Kidney (tissue), 13 donors: ENCODE measurements at regions not wholly inside any gene's neighbourhood (a gene's known extent, or its start where the extent isn't known, plus 50 kb on each side); places are given as distances from the start of the nearest gene placed in this dataset.

ENCODE experiments used
- DNase-seq, 5 donors: peaks; one replicate each; pipeline ENCODE4 v3.0.0-alpha.2; 2013 to 2020
- FAIRE-seq: peaks from 2 replicates; lab custom pipeline; 2012; peaks lifted over from hg19 to GRCh38; lab: Jason Lieb, UNC
- H3K27ac ChIP-seq, 2 donors: one replicate each; pipeline ENCODE4 v1.7.0; 2013; ENCODE audit warnings: low read depth in 2 of 2, low read length in 2 of 2, inconsistent platforms in 1 of 2
- H3K27me3 ChIP-seq: one replicate; pipeline ENCODE4 v1.7.1; 2013; ENCODE audit warnings: low read length, inconsistent platforms; ENCODE audit not compliant: control insufficient read depth, insufficient read depth
- H3K36me3 ChIP-seq, 3 donors: one replicate each; pipeline versions ENCODE4 v1.7.0 to v1.7.1; 2013; ENCODE audit warnings: low read length in 3 of 3, control low read depth in 1 of 3, inconsistent platforms in 1 of 3; ENCODE audit not compliant: insufficient read depth in 3 of 3, control insufficient read depth in 2 of 3
- H3K4me1 ChIP-seq, 3 donors: one replicate each; pipeline versions ENCODE4 v1.7.0 to v1.7.1; 2013; ENCODE audit warnings: low read length in 3 of 3, inconsistent platforms in 1 of 3, low read depth in 1 of 3; ENCODE audit not compliant: control insufficient read depth in 2 of 3, insufficient read depth in 2 of 3
- H3K4me3 ChIP-seq, 3 donors: one replicate each; pipeline versions ENCODE4 v1.7.0 to v1.8.1; 2013; ENCODE audit warnings: low read length in 3 of 3, control low read depth in 1 of 3, inconsistent platforms in 1 of 3
- H3K9ac ChIP-seq, 3 donors: one replicate each; pipeline versions ENCODE4 v1.7.0 to v1.7.1; 2013; ENCODE audit warnings: low read length in 3 of 3, control low read depth in 1 of 3, inconsistent platforms in 1 of 3
- H3K9me3 ChIP-seq, 3 donors: one replicate each; pipeline versions ENCODE4 v1.7.0 to v1.7.1; 2013; ENCODE audit warnings: low read length in 3 of 3, control low read depth in 1 of 3, inconsistent platforms in 1 of 3; ENCODE audit not compliant: control insufficient read depth in 2 of 3, insufficient read depth in 1 of 3
- CTCF ChIP-seq: IDR thresholded peaks from 3 replicates; pipeline ENCODE4 v1.5.1; 2012; ENCODE audit warnings: mild to moderate bottlenecking, moderate library complexity, borderline replicate concordance; ENCODE audit not compliant: insufficient read depth; ENCODE audit errors: extremely low read depth
- intact Hi-C: fragments of 100-400 bp; cut with DNase I; formaldehyde crosslinking; loops from one replicate; pipeline ENCODE4 v1.11.1; 2022
- donor health status: control.
- donor health status: control.
- donor health status: control.
- donor health status: control.
- donor health status: control.
- donor health status: DM: yes; HTN: yes; CAD: no.
- donor health status: Normal renal cell carcinoma (clear cell type).

GRCh38 chr3:106170636-106171035, 301.8 kb upstream of the CBLB start:
- Histone ChIP-seq H3K27ac (no peak overlapping the region), H3K27me3 (no peaks in the 10 kb centered on the region), H3K4me1 (no peaks in the 10 kb centered on the region), H3K4me3 (no peak overlapping the region), H3K36me3 (no peaks in the 10 kb centered on the region), H3K9me3 (no peaks in the 10 kb centered on the region), H3K9ac (no peak overlapping the region)
- intact Hi-C loops = no loop called here
- FAIRE-seq (no peak), DNase-seq (peak in 2 of 5 donors; percentile 2 to 32)
- no peak for TF ChIP-seq CTCF

DNA sequence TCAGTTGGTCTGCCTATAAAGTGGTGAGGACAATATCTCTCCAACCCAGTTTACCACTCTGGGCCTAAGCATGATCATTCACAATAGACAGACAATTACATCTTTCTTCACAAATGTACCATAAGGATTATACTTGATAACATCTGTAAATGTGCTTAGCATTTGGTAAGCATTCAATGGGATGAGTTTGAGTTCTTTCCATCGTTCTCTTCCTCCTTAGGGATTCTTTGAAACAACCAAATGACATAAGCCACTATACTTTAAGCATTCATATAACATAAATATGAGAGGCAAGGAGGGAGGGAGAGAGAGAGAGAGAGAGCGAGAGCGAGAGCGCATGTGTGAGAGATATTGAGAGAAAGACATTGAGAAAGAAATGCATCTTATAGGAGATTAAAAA, 303.3 kb upstream of the CBLB start:
- no peaks in the 10 kb centered on the region for H3K4me1 ChIP-seq
- H3K36me3 ChIP-seq = no peaks in the 10 kb centered on the region
- DNase-seq = no peak
- TF ChIP-seq CTCF = no peak
- H3K4me3 ChIP-seq = no peak overlapping the region
- H3K27ac ChIP-seq = no peak overlapping the region
- FAIRE-seq = no peak
- no peaks in the 10 kb centered on the region for H3K27me3 ChIP-seq
- no peaks in the 10 kb centered on the region for H3K9me3 ChIP-seq
- intact Hi-C loops = no loop called here
- H3K9ac ChIP-seq = no peak overlapping the region

DNA sequence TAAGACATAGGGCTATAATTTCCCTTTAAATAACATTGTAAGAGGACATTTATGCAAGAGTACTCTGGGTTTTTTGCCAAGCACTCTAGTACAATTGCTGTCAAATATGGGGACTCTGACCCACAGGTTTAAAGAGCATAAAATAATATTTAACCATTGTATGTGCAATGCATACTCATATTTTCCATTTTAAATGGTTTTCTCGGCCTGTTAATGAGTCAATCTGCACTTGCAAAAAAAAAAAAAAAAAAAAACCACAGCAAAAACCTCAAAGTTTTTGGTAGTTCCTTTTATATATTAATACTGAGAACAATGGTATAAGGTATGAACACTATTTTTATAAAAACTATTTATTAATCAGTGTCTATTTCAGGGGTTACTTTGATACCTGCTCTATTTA, 304.0 kb upstream of the CBLB start:
- Histone ChIP-seq H3K9me3 (no peaks in the 10 kb centered on the region), H3K27ac (no peak overlapping the region), H3K36me3 (no peaks in the 10 kb centered on the region), H3K4me3 (no peak overlapping the region), H3K27me3 (no peaks in the 10 kb centered on the region), H3K9ac (no peak overlapping the region), H3K4me1 (no peaks in the 10 kb centered on the region)
- no peak for DNase-seq
- intact Hi-C loops = no loop called here
- no peak for TF ChIP-seq CTCF
- FAIRE-seq = peak; percentile 27

- no peaks in the 10 kb centered on the region for H3K4me1 ChIP-seq
- FAIRE-seq (no peak), DNase-seq (no peak)
- H3K9me3 ChIP-seq = no peaks in the 10 kb centered on the region
- H3K36me3 ChIP-seq = no peaks in the 10 kb centered on the region
- no peak overlapping the region for H3K4me3 ChIP-seq
- no peaks in the 10 kb centered on the region for H3K27me3 ChIP-seq
- intact Hi-C loops = no loop called here
- no peak for TF ChIP-seq CTCF
- H3K9ac ChIP-seq = no peak overlapping the region
- no peak overlapping the region for H3K27ac ChIP-seq
Measured at GRCh38 chr3:106175276-106175675, 306.5 kb upstream of the CBLB start.
